H1 (cell line): ENCODE measurements at regions not wholly inside any gene's neighbourhood (a gene's known extent, or its start where the extent isn't known, plus 50 kb on each side); places are given as distances from the start of the nearest gene placed in this dataset.

ENCODE experiments used
- BACH1 ChIP-seq: IDR thresholded peaks from 2 replicates; pipeline ENCODE4 v1.6.1; 2012; ENCODE audit warnings: low read length, improper control_type of control experiment
- RBBP5 ChIP-seq: IDR thresholded peaks from 2 replicates; pipeline ENCODE4 v1.7.1; 2012; ENCODE audit warnings: low read depth, mild to moderate bottlenecking, inconsistent platforms, low read length, moderate library complexity, borderline replicate concordance
- SP1 ChIP-seq: IDR thresholded peaks from 2 replicates; pipeline ENCODE4 v1.6.1; 2011; ENCODE audit warnings: low read depth, low read length

DNA sequence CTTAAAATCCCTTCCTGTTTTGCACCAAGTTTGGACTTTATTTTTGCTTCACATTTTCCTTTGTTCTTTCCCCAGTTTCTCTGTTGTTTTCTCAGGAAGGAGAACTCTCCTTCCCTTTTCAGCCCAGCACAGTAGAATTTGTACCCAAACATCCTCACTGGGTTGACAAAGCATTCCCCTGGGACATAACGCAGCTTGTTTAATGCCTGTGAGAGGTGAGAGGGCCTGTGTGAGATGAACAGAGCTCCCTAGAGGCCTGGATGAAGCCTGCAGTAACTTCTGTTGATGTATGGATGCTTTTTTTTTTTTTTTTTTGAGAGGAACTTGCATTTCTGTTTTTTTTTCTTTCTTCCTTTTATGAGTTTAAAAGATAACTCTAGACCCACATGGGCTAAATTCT is 104.9 kb upstream of the SLC22A23 start (continued):
- TF ChIP-seq RBBP5 (no peak), SP1 (no peak), BACH1 (no peak)
